ENCODE measurements at regions not wholly inside any gene's neighbourhood (a gene's known extent, or its start where the extent isn't known, plus 50 kb on each side); places are given as distances from the start of the nearest gene placed in this dataset.

- Histone ChIP-seq H3K4ac (ENCODE audit: low read length) (no peak overlapping the region), H2BK120ac (ENCODE audit: low read depth, low read length) (no peak overlapping the region), H3K4me1 (ENCODE audit: control insufficient read depth in 2 of 2, insufficient read depth in 1 of 2, low read depth in 1 of 2, low read length in 2 of 2) (no peaks in the 10 kb centered on the region), H2BK15ac (ENCODE audit: low read length) (no peak overlapping the region), H3K27ac (replicated peaks; ENCODE audit: low read length) (no peak overlapping the region), H3K4me3 (ENCODE audit: low read length in 2 of 2) (no peak overlapping the region), H3K9ac (ENCODE audit: low read depth, low read length, poor library complexity) (no peak overlapping the region), H3K18ac (ENCODE audit: low read length) (no peak overlapping the region), H4K8ac (ENCODE audit: low read depth, low read length) (no peak overlapping the region), H3K79me1 (ENCODE audit: low read depth, low read length) (no peaks in the 10 kb centered on the region), H2BK5ac (ENCODE audit: low read length) (no peak overlapping the region), H2BK12ac (ENCODE audit: low read length) (no peak overlapping the region), H3K23ac (ENCODE audit: low read depth, low read length, poor library complexity) (no peak overlapping the region), H3K4me2 (ENCODE audit: insufficient read depth, low read length, poor library complexity, severe bottlenecking) (no peak overlapping the region), H3K27me3 (ENCODE audit: control insufficient read depth in 3 of 3, insufficient read depth in 3 of 3, low read depth in 1 of 3, low read length in 3 of 3) (no peaks in the 10 kb centered on the region), H2AFZ (ENCODE audit: low read length) (no peak overlapping the region), H2AK5ac (ENCODE audit: low read depth, low read length) (no peak overlapping the region), H3K14ac (ENCODE audit: low read length) (no peak overlapping the region), H3K9me3 (replicated peaks in 1 of 2; ENCODE audit: control insufficient read depth in 2 of 2, insufficient read depth in 1 of 2, low read depth in 1 of 2, low read length in 2 of 2) (no peaks in the 10 kb centered on the region), H4K91ac (ENCODE audit: low read depth, low read length, poor library complexity) (no peak overlapping the region), H3K36me3 (replicated peaks in 1 of 2; ENCODE audit: control insufficient read depth in 2 of 2, insufficient read depth in 2 of 2, low read length in 2 of 2) (no peaks in the 10 kb centered on the region)
- WGBS, 2 donors (ENCODE audit: extremely low coverage in 2 of 2, insufficient read length in 2 of 2, insufficient replicate concordance in 1 of 2): no CpG with 5 or more reads among the region's 4 CpGs
- DNase-seq (ENCODE audit: low spot score): no peak
Measured at GRCh38 chr7:36029311-36029710, 123.7 kb upstream of the EEPD1 start.

DNA sequence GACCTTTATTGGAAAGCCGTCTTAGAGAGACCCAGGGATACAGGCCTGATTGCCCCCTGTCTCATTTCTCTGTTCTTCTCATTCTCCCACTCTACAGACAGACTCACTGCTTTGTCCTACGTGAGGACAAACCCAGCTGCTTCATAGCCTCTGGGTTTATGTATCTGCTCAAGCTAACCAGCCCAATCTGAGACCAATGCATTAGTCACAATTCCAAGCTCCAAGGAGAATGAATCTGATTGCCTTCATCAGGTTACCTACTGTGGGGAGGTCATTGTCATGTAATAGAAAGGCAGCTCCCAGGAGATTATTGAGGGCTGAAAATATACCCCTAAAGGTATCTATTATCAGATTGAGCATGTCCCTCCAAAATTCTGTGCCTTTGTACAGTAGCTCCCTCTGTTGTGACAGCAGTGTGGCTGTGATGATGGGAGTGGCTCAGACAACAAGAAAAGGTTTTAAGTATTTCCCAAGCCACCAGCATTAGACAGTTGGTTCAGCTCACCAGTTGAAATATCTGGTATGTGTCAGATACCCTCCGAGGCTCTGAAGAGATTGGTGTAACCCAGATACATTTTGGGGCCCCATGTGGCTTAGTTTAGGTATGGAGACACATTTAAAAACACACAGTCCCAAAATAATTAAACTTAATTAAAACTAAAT, 123.1 kb upstream of the EEPD1 start:
- H2AK5ac ChIP-seq (ENCODE audit: low read depth, low read length): no peak overlapping the region
- H2BK12ac ChIP-seq (ENCODE audit: low read length): no peak overlapping the region
- no peak overlapping the region for H3K14ac ChIP-seq (ENCODE audit: low read length)
- H2AFZ ChIP-seq (ENCODE audit: low read length): no peak overlapping the region
- no peak overlapping the region for H3K18ac ChIP-seq (ENCODE audit: low read length)
- H3K4me2 ChIP-seq (ENCODE audit: insufficient read depth, low read length, poor library complexity, severe bottlenecking): no peak overlapping the region
- no peak overlapping the region for H4K91ac ChIP-seq (ENCODE audit: low read depth, low read length, poor library complexity)
- H2BK120ac ChIP-seq (ENCODE audit: low read depth, low read length): no peak overlapping the region
- peaks cover 0 to 3% (median 0%) of the 10 kb centered on the region in 3 experiments for H3K27me3 ChIP-seq (ENCODE audit: control insufficient read depth in 3 of 3, insufficient read depth in 3 of 3, low read depth in 1 of 3, low read length in 3 of 3)
- H3K9ac ChIP-seq (ENCODE audit: low read depth, low read length, poor library complexity): no peak overlapping the region
- H3K27ac ChIP-seq (replicated peaks; ENCODE audit: low read length): no peak overlapping the region
- no peaks in the 10 kb centered on the region for H3K79me1 ChIP-seq (ENCODE audit: low read depth, low read length)
- no peaks in the 10 kb centered on the region for H3K36me3 ChIP-seq (replicated peaks in 1 of 2; ENCODE audit: control insufficient read depth in 2 of 2, insufficient read depth in 2 of 2, low read length in 2 of 2)
- WGBS, 2 donors (ENCODE audit: extremely low coverage in 2 of 2, insufficient read length in 2 of 2, insufficient replicate concordance in 1 of 2): no CpG with 5 or more reads among the region's 3 CpGs
- H3K4me3 ChIP-seq (ENCODE audit: low read length in 2 of 2): no peak overlapping the region
- H3K4ac ChIP-seq (ENCODE audit: low read length): no peak overlapping the region
- no peak for DNase-seq (ENCODE audit: low spot score)
- H2BK15ac ChIP-seq (ENCODE audit: low read length): no peak overlapping the region
- H3K23ac ChIP-seq (ENCODE audit: low read depth, low read length, poor library complexity): no peak overlapping the region
- no peaks in the 10 kb centered on the region for H3K9me3 ChIP-seq (replicated peaks in 1 of 2; ENCODE audit: control insufficient read depth in 2 of 2, insufficient read depth in 1 of 2, low read depth in 1 of 2, low read length in 2 of 2)
- no peak overlapping the region for H4K8ac ChIP-seq (ENCODE audit: low read depth, low read length)
- H3K4me1 ChIP-seq (ENCODE audit: control insufficient read depth in 2 of 2, insufficient read depth in 1 of 2, low read depth in 1 of 2, low read length in 2 of 2): no peaks in the 10 kb centered on the region
- H2BK5ac ChIP-seq (ENCODE audit: low read length): no peak overlapping the region

- Histone ChIP-seq H3K4me2 (ENCODE audit: insufficient read depth, low read length, poor library complexity, severe bottlenecking) (no peak overlapping the region), H3K23ac (ENCODE audit: low read depth, low read length, poor library complexity) (no peak overlapping the region), H3K9me3 (replicated peaks in 1 of 2; ENCODE audit: control insufficient read depth in 2 of 2, insufficient read depth in 1 of 2, low read depth in 1 of 2, low read length in 2 of 2) (no peaks in the 10 kb centered on the region), H2BK5ac (ENCODE audit: low read length) (no peak overlapping the region), H2BK120ac (ENCODE audit: low read depth, low read length) (no peak overlapping the region), H3K9ac (ENCODE audit: low read depth, low read length, poor library complexity) (no peak overlapping the region), H3K4me3 (ENCODE audit: low read length in 2 of 2) (no peak overlapping the region), H4K8ac (ENCODE audit: low read depth, low read length) (no peak overlapping the region), H4K91ac (ENCODE audit: low read depth, low read length, poor library complexity) (no peak overlapping the region), H3K27me3 (ENCODE audit: control insufficient read depth in 3 of 3, insufficient read depth in 3 of 3, low read depth in 1 of 3, low read length in 3 of 3) (peaks cover 0 to 14% (median 0%) of the 10 kb centered on the region in 3 experiments), H2BK12ac (ENCODE audit: low read length) (no peak overlapping the region), H3K4me1 (ENCODE audit: control insufficient read depth in 2 of 2, insufficient read depth in 1 of 2, low read depth in 1 of 2, low read length in 2 of 2) (peaks cover 0 to 4% of the 10 kb centered on the region in 2 donors), H3K79me1 (ENCODE audit: low read depth, low read length) (no peaks in the 10 kb centered on the region), H2AK5ac (ENCODE audit: low read depth, low read length) (no peak overlapping the region), H3K4ac (ENCODE audit: low read length) (no peak overlapping the region), H2BK15ac (ENCODE audit: low read length) (no peak overlapping the region), H2AFZ (ENCODE audit: low read length) (no peak overlapping the region), H3K18ac (ENCODE audit: low read length) (no peak overlapping the region), H3K27ac (replicated peaks; ENCODE audit: low read length) (no peak overlapping the region), H3K14ac (ENCODE audit: low read length) (no peak overlapping the region), H3K36me3 (replicated peaks in 1 of 2; ENCODE audit: control insufficient read depth in 2 of 2, insufficient read depth in 2 of 2, low read length in 2 of 2) (no peaks in the 10 kb centered on the region)
- DNase-seq (ENCODE audit: low spot score): no peak
- WGBS, 2 donors (ENCODE audit: extremely low coverage in 2 of 2, insufficient read length in 2 of 2, insufficient replicate concordance in 1 of 2): no CpG with 5 or more reads among the region's 5 CpGs
Measured at GRCh38 chr7:36032361-36032818, 120.7 kb upstream of the EEPD1 start.

GRCh38 chr7:36034020-36034419, 119.0 kb upstream of the EEPD1 start:
- H3K36me3 ChIP-seq (replicated peaks in 1 of 2; ENCODE audit: control insufficient read depth in 2 of 2, insufficient read depth in 2 of 2, low read length in 2 of 2): no peaks in the 10 kb centered on the region
- H3K23ac ChIP-seq (ENCODE audit: low read depth, low read length, poor library complexity): no peak overlapping the region
- H3K4me2 ChIP-seq (ENCODE audit: insufficient read depth, low read length, poor library complexity, severe bottlenecking): no peak overlapping the region
- peaks cover 0 to 4% of the 10 kb centered on the region in 2 donors for H3K4me1 ChIP-seq (ENCODE audit: control insufficient read depth in 2 of 2, insufficient read depth in 1 of 2, low read depth in 1 of 2, low read length in 2 of 2)
- no peak overlapping the region for H2AFZ ChIP-seq (ENCODE audit: low read length)
- H2BK5ac ChIP-seq (ENCODE audit: low read length): no peak overlapping the region
- H2BK12ac ChIP-seq (ENCODE audit: low read length): no peak overlapping the region
- no CpG with 5 or more reads among the region's 4 CpGs for WGBS, 2 donors (ENCODE audit: extremely low coverage in 2 of 2, insufficient read length in 2 of 2, insufficient replicate concordance in 1 of 2)
- H3K27me3 ChIP-seq (ENCODE audit: control insufficient read depth in 3 of 3, insufficient read depth in 3 of 3, low read depth in 1 of 3, low read length in 3 of 3): peaks cover 0 to 14% (median 0%) of the 10 kb centered on the region in 3 experiments
- H4K91ac ChIP-seq (ENCODE audit: low read depth, low read length, poor library complexity): no peak overlapping the region
- H3K18ac ChIP-seq (ENCODE audit: low read length): no peak overlapping the region
- no peak overlapping the region for H3K4me3 ChIP-seq (ENCODE audit: low read length in 2 of 2)
- no peaks in the 10 kb centered on the region for H3K79me1 ChIP-seq (ENCODE audit: low read depth, low read length)
- H2BK120ac ChIP-seq (ENCODE audit: low read depth, low read length): no peak overlapping the region
- H4K8ac ChIP-seq (ENCODE audit: low read depth, low read length): no peak overlapping the region
- no peak overlapping the region for H2AK5ac ChIP-seq (ENCODE audit: low read depth, low read length)
- no peak overlapping the region for H2BK15ac ChIP-seq (ENCODE audit: low read length)
- no peak overlapping the region for H3K14ac ChIP-seq (ENCODE audit: low read length)
- H3K9me3 ChIP-seq (replicated peaks in 1 of 2; ENCODE audit: control insufficient read depth in 2 of 2, insufficient read depth in 1 of 2, low read depth in 1 of 2, low read length in 2 of 2): no peaks in the 10 kb centered on the region
- no peak for DNase-seq (ENCODE audit: low spot score)
- no peak overlapping the region for H3K27ac ChIP-seq (replicated peaks; ENCODE audit: low read length)
- no peak overlapping the region for H3K9ac ChIP-seq (ENCODE audit: low read depth, low read length, poor library complexity)
- H3K4ac ChIP-seq (ENCODE audit: low read length): no peak overlapping the region
